Esophagus squamous epithelium (tissue), 5 donors: ENCODE measurements at regions not wholly inside any gene's neighbourhood (a gene's known extent, or its start where the extent isn't known, plus 50 kb on each side); places are given as distances from the start of the nearest gene placed in this dataset.

ENCODE experiments used
- DNase-seq: peaks from one replicate; lab custom pipeline; 2025; lab: John Stamatoyannopoulos, UW
- H3K27ac ChIP-seq, 4 donors: fragments of 200-600 bp; sonication (generic); one replicate each; pipeline ENCODE4 v1.5.1; 2016 to 2019; ENCODE audit warnings: mild to moderate bottlenecking in 1 of 4
- H3K27me3 ChIP-seq, 4 donors: fragments of 200-600 bp; sonication (generic); 1 replicate in 3 of 4; 2 replicates in 1 of 4; pipeline versions ENCODE4 v1.5.1 to v1.6.0; 2017 to 2021; ENCODE audit warnings: antibody characterized with exemption in 1 of 4
- H3K36me3 ChIP-seq, 3 donors: fragments of 200-600 bp; sonication (generic); one replicate each; pipeline ENCODE4 v1.5.1; 2016 to 2019
- H3K4me1 ChIP-seq, 3 donors: fragments of 200-600 bp; sonication (generic); one replicate each; pipeline ENCODE4 v1.5.1; 2017 to 2019
- H3K4me3 ChIP-seq, 4 donors: fragments of 200-600 bp; sonication (generic); 1 replicate in 3 of 4; 2 replicates in 1 of 4; pipeline ENCODE4 v1.5.1; 2016 to 2019; ENCODE audit warnings: mild to moderate bottlenecking in 2 of 4, moderate library complexity in 1 of 4
- H3K9me3 ChIP-seq, 3 donors: fragments of 200-600 bp; sonication (generic); one replicate each; pipeline ENCODE4 v1.5.1; 2016 to 2019
- CTCF ChIP-seq, 6 experiments: fragments of 450-650 bp in 4 of 6; fragments of 200-600 bp in 2 of 6; sonication (generic) in 2 of 6; IDR thresholded peaks; one replicate each; pipeline ENCODE4 v1.5.1; 2016 to 2019; ENCODE audit warnings: antibody characterized with exemption in 6 of 6, mild to moderate bottlenecking in 4 of 6, moderate library complexity in 4 of 6
- POLR2A ChIP-seq, 4 donors: fragments of 450-650 bp; IDR thresholded peaks; one replicate each; pipeline ENCODE4 v1.6.1; 2017; ENCODE audit warnings: antibody characterized with exemption in 4 of 4, mild to moderate bottlenecking in 4 of 4, moderate library complexity in 3 of 4
- WGBS, 2 donors: methylation state at CpG; one replicate each; pipeline ENCODE4 v1.1.5; 2018; 5-methylcytosine and 5-hydroxymethylcytosine counted together
- intact Hi-C: fragments of 100-400 bp; cut with DNase I; formaldehyde crosslinking; loops from one replicate; pipeline ENCODE4 v1.15.0; 2022
- donor health status: DM: yes; HTN: yes; CAD: no.

- DNase-seq: no peak
- H3K27ac ChIP-seq: peak overlapping the region in 3 of 4 donors; percentile 29 to 65 (median 63)
- TF ChIP-seq POLR2A (IDR thresholded peaks at IDR 0.05) (no peak), CTCF (IDR thresholded peaks at IDR 0.05) (no peak)
Measured at GRCh38 chr3:182046166-182046764, 334.5 kb downstream of the SOX2 start.

GRCh38 chr3:182050932-182051331, 339.2 kb downstream of the SOX2 start:
- H3K9me3 ChIP-seq: no peaks in the 10 kb centered on the region
- H3K36me3 ChIP-seq: no peaks in the 10 kb centered on the region
- H3K27ac ChIP-seq: peak overlapping the region in 2 of 4 donors; percentile 70 to 79
- DNase-seq: no peak
- H3K27me3 ChIP-seq: no peaks in the 10 kb centered on the region
- H3K4me1 ChIP-seq: peaks cover 0 to 46% (median 12%) of the 10 kb centered on the region in 3 donors
- no peak overlapping the region for H3K4me3 ChIP-seq
- 56% methylated on average over 3 of the region's 3 CpGs for WGBS, 2 donors
- intact Hi-C loops: no loop called here
- TF ChIP-seq POLR2A (IDR thresholded peaks at IDR 0.05) (no peak), CTCF (IDR thresholded peaks at IDR 0.05) (no peak)

More at GRCh38 chr3:182046166-182046764, 334.5 kb downstream of the SOX2 start:
- H3K9me3 ChIP-seq: no peaks in the 10 kb centered on the region
- WGBS, 2 donors: 39 to 61% methylated on average over 11 of the region's 11 CpGs
- H3K4me3 ChIP-seq: no peak overlapping the region
- H3K36me3 ChIP-seq: no peaks in the 10 kb centered on the region
- intact Hi-C loops: no loop called here
- H3K4me1 ChIP-seq: peaks cover 0 to 46% (median 1%) of the 10 kb centered on the region in 3 donors
- H3K27me3 ChIP-seq: no peaks in the 10 kb centered on the region

- DNase-seq: no peak
- TF ChIP-seq POLR2A (IDR thresholded peaks at IDR 0.05) (no peak), CTCF (IDR thresholded peaks at IDR 0.05) (peak in 3 of 6 experiments; percentile 35 to 74 (median 61))
- 32 to 53% methylated on average over 1 of the region's 1 CpG for whole genome bisulfite sequencing, 2 donors
- intact Hi-C loops: no loop called here
- H3K4me3 ChIP-seq: no peak overlapping the region
- peaks cover 0 to 37% (median 12%) of the 10 kb centered on the region in 3 donors for H3K4me1 ChIP-seq
- no peaks in the 10 kb centered on the region for H3K27me3 ChIP-seq
- H3K9me3 ChIP-seq: no peaks in the 10 kb centered on the region
- H3K27ac ChIP-seq: peak overlapping the region; percentile 35 to 79 (median 74)
- no peaks in the 10 kb centered on the region for H3K36me3 ChIP-seq
Measured at GRCh38 chr3:182052332-182052731, 340.6 kb downstream of the SOX2 start.

- Histone ChIP-seq H3K27me3 (no peaks in the 10 kb centered on the region), H3K4me3 (no peak overlapping the region), H3K4me1 (peaks cover 0 to 37% (median 12%) of the 10 kb centered on the region in 3 donors), H3K9me3 (no peaks in the 10 kb centered on the region), H3K36me3 (no peaks in the 10 kb centered on the region), H3K27ac (peak overlapping the region; percentile 35 to 79 (median 74))
- WGBS, 2 donors: 63 to 76% methylated on average over 2 of the region's 2 CpGs
- DNase-seq: no peak
- TF ChIP-seq POLR2A (IDR thresholded peaks at IDR 0.05): no peak
- no peak for TF ChIP-seq CTCF (IDR thresholded peaks at IDR 0.05)
- intact Hi-C loops: no loop called here
Measured at GRCh38 chr3:182052757-182053156, 341.0 kb downstream of the SOX2 start.

GRCh38 chr3:182058488-182058887, 346.8 kb downstream of the SOX2 start:
- Histone ChIP-seq H3K27ac (peak overlapping the region; percentile 64 to 72 (median 68)), H3K4me1 (peaks cover 0 to 25% (median 4%) of the 10 kb centered on the region in 3 donors), H3K36me3 (no peaks in the 10 kb centered on the region), H3K4me3 (no peak overlapping the region), H3K27me3 (no peaks in the 10 kb centered on the region), H3K9me3 (no peaks in the 10 kb centered on the region)
- TF ChIP-seq POLR2A (IDR thresholded peaks at IDR 0.05): no peak
- TF ChIP-seq CTCF (IDR thresholded peaks at IDR 0.05): no peak
- WGBS, 2 donors: 50 to 60% methylated on average over 1 of the region's 1 CpG
- intact Hi-C loops: no loop called here
- DNase-seq: no peak
